ENCODE measurements at regions not wholly inside any gene's neighbourhood (a gene's known extent, or its start where the extent isn't known, plus 50 kb on each side); places are given as distances from the start of the nearest gene placed in this dataset.

GRCh38 chr13:100725472-100725871 lies 50.9 kb upstream of the TMTC4 start:
- ATAC-seq (replicated peaks; ENCODE audit: extremely low read depth, poor library complexity, severe bottlenecking) (no peak), DNase-seq (ENCODE audit: low spot score in 2 of 2) (no peak)
- peaks cover 2% of the 10 kb centered on the region for H3K9me3 Mint-ChIP-seq

GRCh38 chr13:100724568-100724967 lies 50.0 kb upstream of the TMTC4 start:
- ATAC-seq (replicated peaks; ENCODE audit: extremely low read depth, poor library complexity, severe bottlenecking): no peak
- no peaks in the 10 kb centered on the region for H3K36me3 Mint-ChIP-seq (ENCODE audit: insufficient read depth)
- no peak overlapping the region for H3K27ac Mint-ChIP-seq (ENCODE audit: low read depth)
- H3K4me1 Mint-ChIP-seq: peaks cover 5% of the 10 kb centered on the region
- H3K9me3 Mint-ChIP-seq: peaks cover 9% of the 10 kb centered on the region
- no peak overlapping the region for H3K4me3 Mint-ChIP-seq
- DNase-seq (ENCODE audit: low spot score in 2 of 2): no peak
- H3K27me3 Mint-ChIP-seq: peaks cover 47% of the 10 kb centered on the region

More at GRCh38 chr13:100725472-100725871, 50.9 kb upstream of the TMTC4 start:
- Mint-ChIP-seq H3K36me3 (ENCODE audit: insufficient read depth) (no peaks in the 10 kb centered on the region), H3K27ac (ENCODE audit: low read depth) (no peak overlapping the region), H3K4me1 (peaks cover 5% of the 10 kb centered on the region), H3K27me3 (peaks cover 53% of the 10 kb centered on the region), H3K4me3 (no peak overlapping the region)

All from central memory CD8-positive, alpha-beta T cell (primary cell).